ENCODE measurements at regions not wholly inside any gene's neighbourhood (a gene's known extent, or its start where the extent isn't known, plus 50 kb on each side); places are given as distances from the start of the nearest gene placed in this dataset.

DNA sequence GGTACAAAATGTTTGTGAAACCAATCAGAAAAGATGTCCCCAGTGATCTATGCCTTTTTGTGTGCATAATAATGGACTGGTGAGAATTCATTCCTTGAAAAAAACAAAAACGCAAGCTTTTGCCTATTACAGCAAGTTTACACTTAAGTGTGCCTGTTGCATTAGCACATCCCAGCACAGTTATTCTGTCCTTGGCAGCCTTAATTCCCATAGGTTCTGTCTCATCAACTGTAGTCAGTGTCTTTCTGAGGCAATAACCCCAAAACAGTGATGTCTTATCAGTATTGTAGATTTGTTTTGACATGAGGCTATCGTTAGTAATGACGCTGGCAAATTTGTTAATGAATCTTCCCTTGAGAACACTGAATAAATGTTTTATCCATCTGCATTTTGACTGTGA, 109.9 kb upstream of the KCTD3 start:
- no peak for DNase-seq (ENCODE audit: extremely low read depth, low read depth)

DNA sequence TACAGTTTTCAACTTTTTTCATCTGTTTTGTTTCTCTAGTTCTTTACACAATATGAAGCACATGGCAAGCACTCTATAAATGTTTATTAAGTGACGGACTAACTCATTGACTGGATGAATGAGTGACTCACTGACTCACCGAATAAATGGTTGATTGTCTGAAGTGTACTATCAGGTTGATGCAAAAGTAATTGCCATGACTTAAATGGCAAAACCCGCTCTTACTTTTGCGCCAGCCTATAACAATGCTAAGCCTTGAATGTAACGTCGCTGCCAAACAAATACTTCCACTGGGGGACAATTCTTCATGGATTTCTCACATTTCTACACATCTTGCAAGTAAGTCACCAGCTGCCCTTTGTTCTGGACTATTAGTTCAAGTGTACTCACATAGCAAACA, 109.0 kb upstream of the KCTD3 start:
- DNase-seq (ENCODE audit: extremely low read depth, low read depth) = peak; percentile 21

DNA sequence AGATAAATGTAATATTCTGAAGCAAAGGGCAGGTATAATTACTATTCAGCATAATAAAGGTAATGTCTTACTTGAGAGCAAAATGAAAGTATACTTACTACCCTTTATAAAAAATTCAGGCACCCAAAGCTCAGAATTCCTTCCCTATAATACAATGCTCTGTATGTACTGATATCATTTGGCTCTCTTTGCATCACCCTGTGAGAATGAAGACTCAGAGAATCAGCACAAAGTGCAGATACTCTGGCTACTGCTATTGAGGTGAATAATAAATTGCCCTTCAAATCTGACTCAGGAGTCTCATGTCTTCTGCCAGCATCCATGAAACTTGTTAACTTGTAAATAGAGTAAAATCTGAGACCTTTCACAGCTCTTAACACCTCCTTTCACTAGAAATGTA, 108.5 kb upstream of the KCTD3 start:
- no peak for DNase-seq (ENCODE audit: extremely low read depth, low read depth)

- DNase-seq (ENCODE audit: extremely low read depth, low read depth) = no peak
Observed at GRCh38 chr1:215459136-215459535, 108.0 kb upstream of the KCTD3 start.

GRCh38 chr1:215466361-215466760, 100.7 kb upstream of the KCTD3 start:
- no peak for DNase-seq (ENCODE audit: extremely low read depth, low read depth)

DNA sequence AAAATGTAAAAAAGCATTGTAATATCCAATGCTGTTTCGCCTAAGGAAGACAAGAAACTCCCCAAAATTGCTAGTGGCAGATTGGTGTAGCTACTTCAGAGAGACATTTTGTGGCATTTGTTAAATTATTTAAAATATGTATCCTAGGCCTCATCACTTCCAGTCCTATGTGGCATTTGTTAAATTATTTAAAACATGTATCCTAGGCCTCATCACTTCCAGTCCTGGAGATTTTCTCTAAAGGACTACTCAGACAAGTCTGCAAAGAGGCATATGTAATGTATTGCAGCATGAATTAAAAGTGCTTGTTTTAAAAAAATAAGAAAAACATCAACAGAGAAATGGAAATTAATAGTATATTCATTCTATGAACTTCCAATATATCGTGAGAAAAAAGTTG, 95.6 kb upstream of the KCTD3 start:
- DNase-seq (ENCODE audit: extremely low read depth, low read depth) = no peak

DNA sequence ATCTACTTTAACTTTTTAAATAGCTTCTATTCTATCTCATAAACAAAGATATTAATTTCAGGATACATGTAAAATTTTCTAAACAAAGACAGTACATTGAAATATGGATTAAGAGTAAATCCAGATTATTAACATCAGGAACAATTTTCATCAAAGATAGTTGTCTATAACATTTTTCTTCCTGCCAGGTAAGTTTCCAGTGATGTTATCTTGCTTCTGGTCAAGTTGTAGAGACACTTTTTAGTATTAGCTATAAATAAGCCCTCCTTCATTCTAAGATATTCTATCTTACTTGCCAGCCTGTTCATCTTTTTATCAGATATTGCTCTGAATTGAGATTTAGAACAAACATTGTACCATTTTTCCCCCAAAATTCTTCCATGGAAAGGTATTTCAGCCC, 94.4 kb upstream of the KCTD3 start:
- no peak for DNase-seq (ENCODE audit: extremely low read depth, low read depth)

DNA sequence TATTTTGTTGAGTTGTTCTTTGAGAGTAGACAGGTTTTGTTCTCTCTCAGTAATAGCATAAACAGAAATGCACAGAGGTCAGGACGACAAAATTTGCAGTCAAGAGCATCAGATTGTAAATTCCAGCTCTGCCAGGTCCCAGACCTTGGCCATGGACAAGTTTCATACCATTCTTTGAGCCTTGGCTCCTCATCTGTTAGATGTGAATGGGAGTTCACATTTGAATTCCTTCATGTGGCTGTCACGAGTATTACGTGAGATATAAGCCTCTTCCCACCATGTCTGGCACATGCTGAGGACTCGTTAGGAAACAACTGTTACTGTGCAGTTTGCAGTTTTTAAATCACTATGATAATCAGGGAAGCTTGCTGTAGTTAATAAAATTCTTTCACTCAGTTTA, 93.2 kb upstream of the KCTD3 start:
- DNase-seq (ENCODE audit: extremely low read depth, low read depth) = no peak

- no peak for DNase-seq (ENCODE audit: extremely low read depth, low read depth)
Observed at GRCh38 chr1:215474940-215475339, 92.2 kb upstream of the KCTD3 start.

DNA sequence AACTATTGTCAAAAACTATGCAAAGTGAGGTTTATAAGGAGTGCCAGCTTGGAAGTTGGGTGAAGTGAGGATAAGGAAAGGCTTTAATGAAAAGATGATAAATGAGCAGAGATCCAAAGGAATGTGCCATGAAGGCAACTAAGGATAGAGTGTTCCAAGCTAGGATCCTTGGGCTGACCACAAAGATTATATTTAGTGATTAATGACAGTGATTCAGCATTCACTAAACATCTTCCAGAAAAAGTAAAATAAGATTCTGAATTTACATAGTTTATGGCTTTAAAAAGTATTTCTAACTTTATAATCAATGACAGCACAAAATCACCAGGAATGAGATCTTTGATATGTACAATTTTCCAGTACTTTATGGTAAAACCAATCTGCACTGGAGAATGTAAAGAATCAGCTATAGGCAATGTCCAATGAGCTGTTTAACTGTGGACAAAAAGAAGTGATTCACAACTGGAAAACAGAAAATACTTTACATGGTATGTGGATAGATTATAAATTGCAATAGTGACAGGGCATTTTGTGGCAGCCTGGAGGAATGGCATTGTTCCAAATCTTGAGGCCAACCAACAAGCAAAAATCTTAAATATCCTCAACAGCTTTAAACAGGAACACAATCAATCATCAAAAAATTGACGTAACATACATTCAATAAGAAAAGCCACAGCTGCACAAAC, 91.2 kb upstream of the KCTD3 start:
- DNase-seq (ENCODE audit: extremely low read depth, low read depth) = no peak

DNA sequence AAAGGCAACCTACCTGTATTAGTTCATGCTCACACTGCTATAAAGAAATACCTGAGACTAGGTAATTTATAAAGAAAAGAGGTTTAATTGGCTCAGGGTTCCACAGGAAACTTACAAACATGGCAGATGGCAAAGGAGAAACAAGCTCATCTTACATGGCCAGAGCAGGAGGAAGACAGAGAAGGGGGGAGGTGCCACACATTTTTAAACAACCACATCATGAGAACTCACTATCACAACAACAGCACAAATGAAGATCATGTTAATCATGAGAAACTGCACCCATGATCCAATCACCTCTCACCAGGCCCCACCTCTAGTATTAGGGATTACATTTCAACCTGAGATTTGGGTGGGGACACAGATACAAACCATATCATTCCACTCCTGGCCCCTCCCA, 90.6 kb upstream of the KCTD3 start:
- no peak for DNase-seq (ENCODE audit: extremely low read depth, low read depth)

DNA sequence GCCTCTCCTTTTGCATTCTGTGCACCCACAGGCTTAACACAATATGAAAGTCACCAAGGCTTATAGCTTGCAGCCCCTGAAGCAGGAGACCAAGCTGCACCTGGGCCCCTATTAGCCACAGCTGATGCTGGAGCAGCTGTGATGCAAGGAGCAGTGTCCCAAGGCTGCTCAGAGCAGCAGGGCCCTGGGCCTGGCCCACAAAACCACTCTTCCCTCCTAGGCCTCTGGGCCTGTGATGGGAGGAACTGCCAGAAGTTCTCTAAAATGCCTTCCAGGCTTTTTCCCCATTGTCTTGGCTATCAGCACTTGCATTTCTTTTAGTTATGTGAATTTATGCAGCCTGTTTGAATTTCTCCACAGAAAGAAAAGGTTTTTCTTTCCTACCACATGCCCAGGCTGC, 89.5 kb upstream of the KCTD3 start:
- no peak for DNase-seq (ENCODE audit: extremely low read depth, low read depth)

- no peak for DNase-seq (ENCODE audit: extremely low read depth, low read depth)
Observed at GRCh38 chr1:215479567-215479966, 87.5 kb upstream of the KCTD3 start.

- DNase-seq (ENCODE audit: extremely low read depth, low read depth) = no peak
Observed at GRCh38 chr1:215482079-215482478, 85.0 kb upstream of the KCTD3 start.

- DNase-seq (ENCODE audit: extremely low read depth, low read depth) = no peak
Observed at GRCh38 chr1:215484171-215484939, 82.7 kb upstream of the KCTD3 start.

GRCh38 chr1:215487466-215487865, 79.6 kb upstream of the KCTD3 start:
- no peak for DNase-seq (ENCODE audit: extremely low read depth, low read depth)

- no peak for DNase-seq (ENCODE audit: extremely low read depth, low read depth)
Observed at GRCh38 chr1:215488850-215489249, 78.3 kb upstream of the KCTD3 start.

DNA sequence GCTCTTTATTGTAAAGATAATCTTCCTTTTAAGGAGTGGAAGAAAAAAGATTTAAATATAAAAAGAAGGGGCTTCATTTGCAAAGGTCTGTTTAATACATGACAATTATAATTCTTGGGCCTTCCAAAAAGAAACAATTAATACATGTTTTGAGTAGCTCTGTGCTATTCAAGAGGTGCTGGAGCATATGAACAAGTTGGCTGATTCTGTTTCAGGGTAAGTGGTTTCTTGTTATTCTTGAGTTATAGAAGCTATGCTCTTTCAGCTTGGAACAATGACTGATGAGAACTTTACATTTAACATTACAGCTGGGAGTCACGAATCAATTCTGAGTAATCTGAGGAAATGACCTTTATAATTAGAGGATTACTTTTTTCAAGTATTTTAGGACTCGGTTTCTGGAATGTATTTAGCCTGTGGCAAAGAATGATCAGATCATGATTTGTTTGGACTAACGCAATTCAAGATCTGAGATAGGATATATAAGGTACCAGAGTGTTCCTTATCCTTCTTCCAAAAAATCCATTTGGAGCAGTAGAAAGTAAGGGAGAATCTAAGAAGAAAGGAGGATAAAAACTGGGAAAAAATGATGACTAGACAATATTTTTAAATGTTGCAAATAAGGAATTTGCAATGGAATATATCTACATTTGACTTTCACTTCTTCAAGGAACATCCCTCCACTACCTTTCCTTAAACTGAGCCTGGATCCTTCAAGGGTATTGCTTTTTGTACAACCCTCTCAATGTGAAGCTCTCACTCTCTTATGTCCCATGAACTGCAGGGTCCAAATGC, 77.1 kb upstream of the KCTD3 start:
- DNase-seq (ENCODE audit: extremely low read depth, low read depth) = no peak

GRCh38 chr1:215497528-215497927, 69.6 kb upstream of the KCTD3 start:
- DNase-seq (ENCODE audit: extremely low read depth, low read depth) = no peak

DNA sequence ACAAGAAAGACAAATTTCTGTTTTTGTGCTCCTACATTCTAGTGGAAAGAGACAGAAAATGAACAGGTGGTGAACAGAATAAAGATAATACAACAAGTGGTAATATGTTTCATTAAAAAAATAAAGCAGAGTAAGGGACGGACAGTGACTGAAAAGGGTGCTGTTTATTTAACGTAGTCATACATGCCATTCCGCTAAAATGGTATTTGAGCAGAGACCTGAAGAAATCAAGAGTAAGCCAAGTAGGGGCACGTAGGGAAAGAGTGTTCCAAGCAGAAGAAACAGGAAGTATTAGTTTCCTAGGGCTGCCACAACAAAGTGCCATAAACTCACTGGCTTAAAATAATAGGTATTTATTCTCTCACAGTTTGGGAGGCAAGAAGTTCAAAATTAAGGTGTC, 65.6 kb upstream of the KCTD3 start:
- no peak for DNase-seq (ENCODE audit: extremely low read depth, low read depth)

DNA sequence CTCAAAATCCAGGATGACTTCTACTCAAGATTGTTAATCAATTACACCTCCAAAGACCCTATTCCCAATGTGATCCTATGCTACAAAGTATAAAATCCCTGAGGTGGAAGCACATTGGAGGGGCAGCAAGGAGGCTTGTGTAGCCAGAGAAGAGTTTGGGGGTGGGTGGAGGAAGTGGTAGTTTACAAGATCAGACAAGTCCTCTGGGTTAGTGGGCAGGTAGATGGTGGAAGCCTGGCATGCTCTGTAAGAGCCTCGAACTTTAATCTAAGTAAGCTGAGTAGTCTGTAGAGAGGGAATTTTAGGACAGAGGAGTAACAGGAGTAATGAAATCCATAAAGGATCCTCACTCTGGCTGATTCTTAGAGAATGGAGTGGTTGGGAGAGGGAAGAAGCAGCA, 65.0 kb upstream of the KCTD3 start:
- DNase-seq (ENCODE audit: extremely low read depth, low read depth) = no peak

- DNase-seq (ENCODE audit: extremely low read depth, low read depth) = no peak
Observed at GRCh38 chr1:215507119-215507518, 60.0 kb upstream of the KCTD3 start.
